IMR-90 (cell line): ENCODE measurements at regions not wholly inside any gene's neighbourhood (a gene's known extent, or its start where the extent isn't known, plus 50 kb on each side); places are given as distances from the start of the nearest gene placed in this dataset.
A peak's percentile ranks its signal among the peaks of the same experiment; 100 is the strongest.

Source experiments
- ATAC-seq: fragments of 200-7000 bp; cut with Tn5 transposase; 2 replicates; pipeline ENCODE4 v1.9.1; 2020; ENCODE audit warnings: low read depth, mild to moderate bottlenecking, moderate library complexity
- BruUV-seq: library from RNA; stranded (reverse); fragments of 400-500 nt; replicated peaks from 2 replicates; lab custom pipeline; 2021; lab: Mats Ljungman, UMichigan
- CTCF ChIA-PET: fragments of 300-600 bp; formaldehyde crosslinking; extraction: SDS; loops from one replicate; lab custom pipeline; 2021; ENCODE audit warnings: antibody characterized with exemption; lab: Yijun Ruan, JAX
- POLR2A ChIA-PET: fragments of 300-600 bp; sonication (Branson Sonifier 250); formaldehyde crosslinking; loops from one replicate; lab custom pipeline; 2022; ENCODE audit warnings: antibody characterized with exemption; ENCODE audit not compliant: unreplicated experiment; lab: Charles Lee
- DNase-seq: peaks from one replicate; pipeline ENCODE4 v3.0.0; 2013
- H2AFZ ChIP-seq: replicated peaks from 2 replicates; pipeline ENCODE3; 2013; ENCODE audit warnings: low read length, mild to moderate bottlenecking; ENCODE audit not compliant: poor library complexity
- H2AK5ac ChIP-seq: 2 replicates; pipeline ENCODE4 v1.6.1; 2013; ENCODE audit warnings: low read depth, low read length, inconsistent platforms
- H2AK9ac ChIP-seq: replicated peaks from 2 replicates; pipeline ENCODE3; 2013; ENCODE audit warnings: mild to moderate bottlenecking, low read depth, low read length, moderate library complexity; ENCODE audit not compliant: poor library complexity
- H2BK120ac ChIP-seq: 2 replicates; pipeline ENCODE4 v1.6.1; 2013; ENCODE audit warnings: low read depth, low read length, inconsistent platforms
- H2BK15ac ChIP-seq: 3 replicates; pipeline ENCODE4 v1.6.1; 2013; ENCODE audit warnings: low read depth, low read length, inconsistent platforms
- H2BK20ac ChIP-seq: 2 replicates; pipeline ENCODE4 v1.6.1; 2013; ENCODE audit warnings: low read depth, mild to moderate bottlenecking, inconsistent platforms, low read length, moderate library complexity
- H2BK5ac ChIP-seq: 2 replicates; pipeline ENCODE4 v1.6.1; 2013; ENCODE audit warnings: mild to moderate bottlenecking, low read depth, low read length, inconsistent platforms; ENCODE audit not compliant: poor library complexity, severe bottlenecking
- H3K14ac ChIP-seq: replicated peaks from 2 replicates; pipeline ENCODE4 v1.6.1; 2013; ENCODE audit warnings: low read depth, low read length, inconsistent platforms
- H3K18ac ChIP-seq: 2 replicates; pipeline ENCODE4 v1.6.1; 2013; ENCODE audit warnings: low read depth, low read length, control low read depth
- H3K23ac ChIP-seq: 2 replicates; pipeline ENCODE4 v1.6.1; 2013; ENCODE audit warnings: low read depth, low read length, inconsistent platforms
- H3K27ac ChIP-seq: 2 replicates; pipeline ENCODE4 v1.5.1; 2013; ENCODE audit warnings: mild to moderate bottlenecking, control low read depth, low read length; ENCODE audit not compliant: insufficient read depth
- H3K27me3 ChIP-seq: 2 replicates; pipeline ENCODE4 v1.6.1; 2013; ENCODE audit warnings: low read length; ENCODE audit not compliant: control insufficient read depth, insufficient read depth
- H3K36me3 ChIP-seq: 2 replicates; pipeline ENCODE4 v1.6.1; 2013; ENCODE audit warnings: low read length, mixed read lengths; ENCODE audit not compliant: control insufficient read depth, insufficient read depth
- H3K4ac ChIP-seq: 2 replicates; pipeline ENCODE4 v1.6.1; 2013; ENCODE audit warnings: low read depth, low read length, inconsistent platforms
- H3K4me1 ChIP-seq: 2 replicates; pipeline ENCODE4 v1.6.1; 2013; ENCODE audit warnings: low read length, mixed read lengths; ENCODE audit not compliant: control insufficient read depth, insufficient read depth
- H3K4me2 ChIP-seq: 2 replicates; pipeline ENCODE4 v1.6.1; 2013; ENCODE audit warnings: low read depth, mild to moderate bottlenecking, control low read depth, low read length, moderate library complexity
- H3K4me3 ChIP-seq: 2 replicates; pipeline ENCODE4 v1.5.1; 2013; ENCODE audit warnings: low read depth, mild to moderate bottlenecking, control low read depth, low read length, moderate library complexity; ENCODE audit not compliant: insufficient read depth
- H3K56ac ChIP-seq: 2 replicates; pipeline ENCODE4 v1.6.1; 2013; ENCODE audit warnings: low read length, inconsistent platforms; ENCODE audit not compliant: insufficient read depth; ENCODE audit errors: extremely low read depth
- H3K79me1 ChIP-seq, 2 experiments: 2 replicates each; pipeline ENCODE4 v1.6.1; 2013; ENCODE audit warnings: low read length in 2 of 2, inconsistent platforms in 1 of 2, low read depth in 1 of 2
- H3K9ac ChIP-seq: 2 replicates; pipeline ENCODE4 v1.6.1; 2013; ENCODE audit warnings: low read depth, low read length, control low read depth
- H3K9me1 ChIP-seq: 2 replicates; pipeline ENCODE4 v1.6.1; 2013; ENCODE audit warnings: low read length, inconsistent platforms; ENCODE audit not compliant: insufficient read depth
- H3K9me3 ChIP-seq: 2 replicates; pipeline ENCODE4 v1.6.1; 2013; ENCODE audit warnings: low read length; ENCODE audit not compliant: control insufficient read depth, insufficient read depth
- H4K20me1 ChIP-seq: 2 replicates; pipeline ENCODE4 v1.6.1; 2013; ENCODE audit warnings: low read length, inconsistent platforms; ENCODE audit not compliant: insufficient read depth
- H4K5ac ChIP-seq: 2 replicates; pipeline ENCODE4 v1.6.1; 2013; ENCODE audit warnings: mild to moderate bottlenecking, low read depth, low read length, control low read depth
- H4K8ac ChIP-seq, 2 experiments: 2 replicates each; pipeline ENCODE4 v1.6.1; 2013; ENCODE audit warnings: low read depth in 2 of 2, low read length in 2 of 2, control low read depth in 1 of 2, inconsistent platforms in 1 of 2
- H4K91ac ChIP-seq: 2 replicates; pipeline ENCODE4 v1.6.1; 2013; ENCODE audit warnings: low read depth, low read length, inconsistent platforms; ENCODE audit not compliant: insufficient read depth
- CEBPB ChIP-seq: IDR thresholded peaks from 2 replicates; pipeline ENCODE4 v1.6.1; 2012; ENCODE audit warnings: low read depth, low read length, improper control_type of control experiment
- CHD1 ChIP-seq: IDR thresholded peaks from 2 replicates; pipeline ENCODE4 v1.6.1; 2012; ENCODE audit warnings: low read depth, low read length, improper control_type of control experiment
- FOS ChIP-seq: fragments of 150-350 bp; IDR thresholded peaks from 2 replicates; pipeline ENCODE4 v1.6.1; 2016; ENCODE audit warnings: low read depth, low read length
- NFE2L2 ChIP-seq: fragments of 150-350 bp; IDR thresholded peaks from 2 replicates; pipeline ENCODE4 v1.6.1; 2016; ENCODE audit warnings: low read depth, mild to moderate bottlenecking, low read length
- WGBS, 2 experiments: methylation state at CpG; one replicate each; pipeline versions ENCODE4 v1.1.5 to v1.1.7; 2013; ENCODE audit warnings: missing lambda C conversion rate in 2 of 2; ENCODE audit not compliant: insufficient read length in 1 of 2; ENCODE audit errors: extremely low coverage in 2 of 2; 5-methylcytosine and 5-hydroxymethylcytosine counted together
- dilution Hi-C: fragments of 300-500 bp; cut with HindIII; formaldehyde crosslinking; loops from one replicate; pipeline ENCODE4 v1.14.3; 2018; ENCODE audit warnings: low sequenced_read_pairs; ENCODE audit not compliant: unreplicated experiment
- in situ Hi-C: fragments of 300-500 bp; cut with MboI; formaldehyde crosslinking; loops from 3 replicates; pipeline ENCODE4 v1.14.3; 2019; ENCODE audit warnings: low sequenced_read_pairs, inconsistent platforms, mixed read lengths
- intact Hi-C: fragments of 100-400 bp; cut with micrococcal nuclease; formaldehyde crosslinking; loops from 2 replicates; pipeline ENCODE4 v1.10.0; 2022
- TF ChIP-seq, protein P1 (sequence below): conservative IDR thresholded peaks from 2 replicates; pipeline ENCODE4 v1.5.1; 2012; ENCODE audit warnings: mild to moderate bottlenecking, low read depth, low read length, improper control_type of control experiment

- no peaks in the 10 kb centered on the region for H3K9me3 ChIP-seq
- no peaks in the 10 kb centered on the region for H3K36me3 ChIP-seq
- H2BK20ac ChIP-seq: no peak overlapping the region
- peak overlapping the region; percentile 38; the same call in 1 of the 2 replicates for H3K4me2 ChIP-seq
- 0 out of 4 replicates have a peak overlapping the region, but pooled peaks of 1 of the 2 experiments have one; percentile 30 for H4K8ac ChIP-seq
- DNase-seq: peak; percentile 72
- no peak overlapping the region for H4K91ac ChIP-seq
- no peak overlapping the region for H4K5ac ChIP-seq
- ChIA-PET POLR2A (no interaction called here), CTCF (interaction anchor here (1.0 kb wide), 1 partner anchor 8 kb away, joined by 4 read pairs; no protein-coding TSS in a partner anchor)
- H3K18ac ChIP-seq: no peak overlapping the region
- H2AK5ac ChIP-seq: no peak overlapping the region
- no peaks in the 10 kb centered on the region for H3K79me1 ChIP-seq
- H3K9ac ChIP-seq: no peak overlapping the region
- no TSS peak for BruUV-seq
- TF ChIP-seq CEBPB (0 out of 2 replicates have a peak, but pooled peaks have one; percentile 21), FOS (no peak), NFE2L2 (no peak), CHD1 (no peak)
- TF ChIP-seq, protein P1, sequence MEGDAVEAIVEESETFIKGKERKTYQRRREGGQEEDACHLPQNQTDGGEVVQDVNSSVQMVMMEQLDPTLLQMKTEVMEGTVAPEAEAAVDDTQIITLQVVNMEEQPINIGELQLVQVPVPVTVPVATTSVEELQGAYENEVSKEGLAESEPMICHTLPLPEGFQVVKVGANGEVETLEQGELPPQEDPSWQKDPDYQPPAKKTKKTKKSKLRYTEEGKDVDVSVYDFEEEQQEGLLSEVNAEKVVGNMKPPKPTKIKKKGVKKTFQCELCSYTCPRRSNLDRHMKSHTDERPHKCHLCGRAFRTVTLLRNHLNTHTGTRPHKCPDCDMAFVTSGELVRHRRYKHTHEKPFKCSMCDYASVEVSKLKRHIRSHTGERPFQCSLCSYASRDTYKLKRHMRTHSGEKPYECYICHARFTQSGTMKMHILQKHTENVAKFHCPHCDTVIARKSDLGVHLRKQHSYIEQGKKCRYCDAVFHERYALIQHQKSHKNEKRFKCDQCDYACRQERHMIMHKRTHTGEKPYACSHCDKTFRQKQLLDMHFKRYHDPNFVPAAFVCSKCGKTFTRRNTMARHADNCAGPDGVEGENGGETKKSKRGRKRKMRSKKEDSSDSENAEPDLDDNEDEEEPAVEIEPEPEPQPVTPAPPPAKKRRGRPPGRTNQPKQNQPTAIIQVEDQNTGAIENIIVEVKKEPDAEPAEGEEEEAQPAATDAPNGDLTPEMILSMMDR: peak; percentile 46
- H3K27ac ChIP-seq: no peak overlapping the region
- dilution Hi-C loops: no loop called here
- no peak overlapping the region for H3K23ac ChIP-seq
- peak overlapping the region; percentile 39; the same call in 1 of the 3 replicates for H2BK15ac ChIP-seq
- peak overlapping the region; percentile 33; the same call in 1 of the 2 replicates for H3K4ac ChIP-seq
- peaks cover 14% of the 10 kb centered on the region; the same call in 1 of the 2 replicates for H3K27me3 ChIP-seq
- peak overlapping the region; percentile 49; the same call in 1 of the 2 replicates for H2BK120ac ChIP-seq
- no peak overlapping the region for H3K4me3 ChIP-seq
- no peaks in the 10 kb centered on the region for H4K20me1 ChIP-seq
- H3K4me1 ChIP-seq: peaks cover 6% of the 10 kb centered on the region; the same call in 1 of the 2 replicates
- ATAC-seq: peak; percentile 30
- H3K9me1 ChIP-seq: no peaks in the 10 kb centered on the region
- no peak overlapping the region for H2BK5ac ChIP-seq
- intact Hi-C loops: loop anchor here (10.0 kb wide), 1 partner anchor 272 kb away; no protein-coding TSS in a partner anchor
- 25% methylated on average over 2 of the region's 8 CpGs; no CpG with 5 or more reads in 1 of the 2 experiments for WGBS, 2 experiments
- in situ Hi-C loops: loop anchor here (5.0 kb wide), 1 partner anchor 175 kb away; no protein-coding TSS in a partner anchor
- peak overlapping the region; percentile 59; the same call in 1 of the 2 replicates for H3K14ac ChIP-seq
- H3K56ac ChIP-seq: no peak overlapping the region
- H2AK9ac ChIP-seq: no peak overlapping the region
- H2AFZ ChIP-seq: peak overlapping the region; percentile 80
Observed at GRCh38 chr11:123302751-123303195, 107.7 kb upstream of the CLMP start.
